ENCODE measurements at regions not wholly inside any gene's neighbourhood (a gene's known extent, or its start where the extent isn't known, plus 50 kb on each side); places are given as distances from the start of the nearest gene placed in this dataset.

DNA sequence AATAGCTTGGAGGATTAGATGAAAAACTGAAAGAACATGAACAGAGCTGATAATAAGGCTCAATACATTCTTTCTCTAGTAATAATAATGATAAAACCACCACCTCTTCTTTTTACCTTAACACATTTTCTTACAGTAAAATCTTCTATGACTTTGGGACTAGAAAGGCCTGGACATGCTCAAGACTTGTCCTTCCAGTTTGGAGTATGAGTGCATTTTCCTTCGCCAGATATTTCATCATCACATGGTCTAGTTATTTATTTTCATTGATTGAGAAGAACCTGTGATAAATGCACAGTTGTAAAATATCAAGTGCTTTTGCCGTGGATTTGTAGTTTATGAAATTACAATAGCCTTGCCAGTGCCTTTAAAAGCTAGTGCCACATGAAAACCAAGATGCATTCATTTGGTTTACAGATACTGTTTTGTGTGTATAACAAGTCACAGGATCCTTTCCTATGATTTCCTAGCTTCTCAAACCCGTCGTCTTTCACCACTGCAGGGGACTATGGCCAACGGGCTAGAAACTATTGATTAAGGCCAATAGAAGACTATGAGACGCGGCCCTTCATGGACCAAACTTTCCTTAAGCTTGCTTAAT lies 200.2 kb upstream of the ZNF217 start:
- intact Hi-C loops (cut with DNase I): no loop called here
- H3K27me3 ChIP-seq (ENCODE audit: control insufficient read depth, insufficient read depth, low read length): no peaks in the 10 kb centered on the region
- H3K4me1 ChIP-seq (ENCODE audit: control insufficient read depth in 2 of 3, insufficient read depth in 2 of 3, low read depth in 1 of 3, low read length in 3 of 3): no peaks in the 10 kb centered on the region
- H3K36me3 ChIP-seq (ENCODE audit: control insufficient read depth in 2 of 3, insufficient read depth in 3 of 3, low read length in 3 of 3): no peaks in the 10 kb centered on the region
- H3K9me3 ChIP-seq (ENCODE audit: control insufficient read depth in 2 of 3, insufficient read depth in 1 of 3, low read length in 3 of 3): no peaks in the 10 kb centered on the region
- DNase-seq: no peak
- H3K4me3 ChIP-seq (ENCODE audit: low read length in 3 of 3): no peak overlapping the region
- no peak overlapping the region for H3K9ac ChIP-seq (ENCODE audit: low read length in 3 of 3)
- no peak for TF ChIP-seq CTCF (IDR thresholded peaks at IDR 0.05; ENCODE audit: borderline replicate concordance, extremely low read depth, insufficient read depth)
- no peak overlapping the region for H3K27ac ChIP-seq (ENCODE audit: low read depth in 2 of 2, low read length in 2 of 2)
- no peak for FAIRE-seq

- FAIRE-seq (no peak), DNase-seq (no peak)
- Histone ChIP-seq H3K9me3 (ENCODE audit: control insufficient read depth in 2 of 3, insufficient read depth in 1 of 3, low read length in 3 of 3) (no peaks in the 10 kb centered on the region), H3K27me3 (ENCODE audit: control insufficient read depth, insufficient read depth, low read length) (no peaks in the 10 kb centered on the region), H3K36me3 (ENCODE audit: control insufficient read depth in 2 of 3, insufficient read depth in 3 of 3, low read length in 3 of 3) (no peaks in the 10 kb centered on the region), H3K4me1 (ENCODE audit: control insufficient read depth in 2 of 3, insufficient read depth in 2 of 3, low read depth in 1 of 3, low read length in 3 of 3) (no peaks in the 10 kb centered on the region), H3K4me3 (ENCODE audit: low read length in 3 of 3) (no peak overlapping the region), H3K27ac (ENCODE audit: low read depth in 2 of 2, low read length in 2 of 2) (no peak overlapping the region), H3K9ac (ENCODE audit: low read length in 3 of 3) (no peak overlapping the region)
- intact Hi-C loops (cut with DNase I): no loop called here
- no peak for TF ChIP-seq CTCF (IDR thresholded peaks at IDR 0.05; ENCODE audit: borderline replicate concordance, extremely low read depth, insufficient read depth)
These were observed 199.4 kb upstream of the ZNF217 start for GRCh38 chr20:53792946-53793536.

- no peak for FAIRE-seq
These were observed 196.5 kb upstream of the ZNF217 start for GRCh38 chr20:53789989-53790675.

More at GRCh38 chr20:53789989-53790675, 196.5 kb upstream of the ZNF217 start:
- Histone ChIP-seq H3K4me3 (ENCODE audit: low read length in 3 of 3) (no peak overlapping the region), H3K27me3 (ENCODE audit: control insufficient read depth, insufficient read depth, low read length) (no peaks in the 10 kb centered on the region), H3K9me3 (ENCODE audit: control insufficient read depth in 2 of 3, insufficient read depth in 1 of 3, low read length in 3 of 3) (no peaks in the 10 kb centered on the region), H3K36me3 (ENCODE audit: control insufficient read depth in 2 of 3, insufficient read depth in 3 of 3, low read length in 3 of 3) (no peaks in the 10 kb centered on the region), H3K27ac (ENCODE audit: low read depth in 2 of 2, low read length in 2 of 2) (no peak overlapping the region), H3K4me1 (ENCODE audit: control insufficient read depth in 2 of 3, insufficient read depth in 2 of 3, low read depth in 1 of 3, low read length in 3 of 3) (peaks cover 0 to 8% (median 5%) of the 10 kb centered on the region in 3 donors), H3K9ac (ENCODE audit: low read length in 3 of 3) (no peak overlapping the region)
- intact Hi-C loops (cut with DNase I): no loop called here
- no peak for TF ChIP-seq CTCF (IDR thresholded peaks at IDR 0.05; ENCODE audit: borderline replicate concordance, extremely low read depth, insufficient read depth)
- DNase-seq: no peak

Data from kidney (tissue), 13 donors.